H9 (cell line): ENCODE measurements at regions not wholly inside any gene's neighbourhood (a gene's known extent, or its start where the extent isn't known, plus 50 kb on each side); places are given as distances from the start of the nearest gene placed in this dataset.

Experiments
- DNase-seq: peaks from one replicate; pipeline ENCODE4 v3.0.0-alpha.2; 2017
- H2AFZ ChIP-seq: one replicate; pipeline ENCODE4 v1.6.1; 2013; ENCODE audit warnings: mild to moderate bottlenecking, low read length, control low read depth, moderate library complexity
- H2AK5ac ChIP-seq: 2 replicates; pipeline ENCODE4 v1.6.1; 2013; ENCODE audit warnings: low read length, control low read depth, mixed read lengths; ENCODE audit not compliant: insufficient read length
- H2BK120ac ChIP-seq: one replicate; pipeline ENCODE4 v1.6.1; 2013; ENCODE audit warnings: low read depth, mild to moderate bottlenecking, low read length, control low read depth, inconsistent platforms; ENCODE audit not compliant: poor library complexity, severe bottlenecking
- H2BK12ac ChIP-seq: 2 replicates; pipeline ENCODE4 v1.6.1; 2013; ENCODE audit warnings: low read length, control low read depth, mixed read lengths, low read depth; ENCODE audit not compliant: insufficient read length
- H2BK15ac ChIP-seq: 2 replicates; pipeline ENCODE4 v1.6.1; 2013; ENCODE audit warnings: low read depth, low read length, control low read depth
- H2BK20ac ChIP-seq: one replicate; pipeline ENCODE4 v1.6.1; 2013; ENCODE audit warnings: low read depth, mild to moderate bottlenecking, low read length, control low read depth, inconsistent platforms; ENCODE audit not compliant: poor library complexity, severe bottlenecking
- H2BK5ac ChIP-seq: 2 replicates; pipeline ENCODE4 v1.6.1; 2013; ENCODE audit warnings: low read length, control low read depth, mixed read lengths; ENCODE audit not compliant: insufficient read length
- H3K14ac ChIP-seq: 2 replicates; pipeline ENCODE4 v1.6.1; 2013; ENCODE audit warnings: low read length, control low read depth; ENCODE audit not compliant: insufficient read depth
- H3K18ac ChIP-seq: 2 replicates; pipeline ENCODE4 v1.6.1; 2013; ENCODE audit warnings: low read depth, mild to moderate bottlenecking, mixed read lengths, low read length, control low read depth; ENCODE audit not compliant: insufficient read length
- H3K23ac ChIP-seq: 2 replicates; pipeline ENCODE4 v1.6.1; 2013; ENCODE audit warnings: low read length, control low read depth, mixed read lengths, low read depth; ENCODE audit not compliant: insufficient read length
- H3K23me2 ChIP-seq: 2 replicates; pipeline ENCODE4 v1.6.1; 2013; ENCODE audit warnings: low read depth, mild to moderate bottlenecking, mixed read lengths, low read length, control low read depth; ENCODE audit not compliant: insufficient read length, poor library complexity, severe bottlenecking
- H3K27ac ChIP-seq: 2 replicates; pipeline ENCODE4 v1.5.1; 2013; ENCODE audit warnings: low read length, control low read depth, mixed read lengths, low read depth; ENCODE audit not compliant: insufficient read length
- H3K27me3 ChIP-seq: 2 replicates; pipeline ENCODE4 v1.6.1; 2013; ENCODE audit warnings: low read length, control low read depth, inconsistent platforms; ENCODE audit not compliant: insufficient read depth
- H3K4ac ChIP-seq: 2 replicates; pipeline ENCODE4 v1.6.1; 2013; ENCODE audit warnings: low read depth, mild to moderate bottlenecking, control low read depth, inconsistent platforms, low read length, moderate library complexity
- H3K4me1 ChIP-seq: 2 replicates; pipeline ENCODE4 v1.6.1; 2013; ENCODE audit warnings: low read length, control low read depth, inconsistent platforms; ENCODE audit not compliant: insufficient read depth
- H3K4me2 ChIP-seq: 2 replicates; pipeline ENCODE4 v1.6.1; 2013; ENCODE audit warnings: low read length, control low read depth, mixed read lengths; ENCODE audit not compliant: insufficient read length, insufficient read depth
- H3K56ac ChIP-seq: 2 replicates; pipeline ENCODE4 v1.6.1; 2013; ENCODE audit warnings: low read depth, mild to moderate bottlenecking, mixed read lengths, low read length, control low read depth; ENCODE audit not compliant: insufficient read length
- H3K79me1 ChIP-seq: 2 replicates; pipeline ENCODE4 v1.6.1; 2013; ENCODE audit warnings: low read depth, mild to moderate bottlenecking, moderate library complexity, low read length, control low read depth, inconsistent platforms; ENCODE audit not compliant: insufficient read depth, poor library complexity, severe bottlenecking
- H3K79me2 ChIP-seq: 2 replicates; pipeline ENCODE4 v1.6.1; 2013; ENCODE audit warnings: low read length, control low read depth, inconsistent platforms; ENCODE audit not compliant: insufficient read depth
- H3K9ac ChIP-seq: 2 replicates; pipeline ENCODE4 v1.6.1; 2013; ENCODE audit warnings: low read length, control low read depth, mixed read lengths; ENCODE audit not compliant: insufficient read length; ENCODE audit errors: extremely low read depth
- H3K9me3 ChIP-seq: one replicate; pipeline ENCODE4 v1.6.1; 2013; ENCODE audit warnings: low read depth, low read length, inconsistent platforms; ENCODE audit not compliant: control insufficient read depth
- H3T11ph ChIP-seq: one replicate; pipeline ENCODE4 v1.6.1; 2013; ENCODE audit warnings: mild to moderate bottlenecking, low read length, control low read depth, inconsistent platforms
- H4K20me1 ChIP-seq: one replicate; pipeline ENCODE4 v1.6.1; 2013; ENCODE audit not compliant: control insufficient read depth, insufficient read length, insufficient read depth
- H4K5ac ChIP-seq: 2 replicates; pipeline ENCODE4 v1.6.1; 2013; ENCODE audit warnings: low read depth, mild to moderate bottlenecking, mixed read lengths, low read length, control low read depth; ENCODE audit not compliant: insufficient read length
- H4K8ac ChIP-seq: replicated peaks from 2 replicates; pipeline ENCODE4 v1.6.1; 2013; ENCODE audit warnings: low read length, control low read depth, mixed read lengths, low read depth; ENCODE audit not compliant: insufficient read length
- H4K91ac ChIP-seq: 2 replicates; pipeline ENCODE4 v1.6.1; 2013; ENCODE audit warnings: low read depth, mild to moderate bottlenecking, moderate library complexity, mixed read lengths, low read length, control low read depth; ENCODE audit not compliant: insufficient read length
- H3K27ac Mint-ChIP-seq, 3 experiments: 2 replicates in 2 of 3; 3 replicates in 1 of 3; pipeline ENCODE4 v1.8.0; 2020 to 2021; ENCODE audit warnings: mixed read lengths in 3 of 3, mild to moderate bottlenecking in 1 of 3, moderate library complexity in 1 of 3
- H3K27me3 Mint-ChIP-seq: 2 replicates; pipeline ENCODE4 v1.8.0; 2021; ENCODE audit warnings: low read depth, mild to moderate bottlenecking, moderate library complexity, mixed read lengths
- H3K36me3 Mint-ChIP-seq, 3 experiments: 2 replicates in 2 of 3; 3 replicates in 1 of 3; pipeline ENCODE4 v1.8.0; 2020 to 2021; ENCODE audit warnings: low read depth in 3 of 3, mixed read lengths in 3 of 3; ENCODE audit not compliant: insufficient read depth in 1 of 3
- H3K4me1 Mint-ChIP-seq, 2 experiments: 2 replicates each; pipeline ENCODE4 v1.8.0; 2020; ENCODE audit warnings: mixed read lengths in 2 of 2
- H3K4me3 Mint-ChIP-seq, 2 experiments: 2 replicates in 1 of 2; 3 replicates in 1 of 2; pipeline ENCODE4 v1.8.0; 2020 to 2021; ENCODE audit warnings: mild to moderate bottlenecking in 2 of 2, mixed read lengths in 2 of 2, moderate library complexity in 1 of 2
- H3K9me3 Mint-ChIP-seq, 2 experiments: 2 replicates in 1 of 2; 3 replicates in 1 of 2; pipeline ENCODE4 v1.8.0; 2020; ENCODE audit warnings: mild to moderate bottlenecking in 2 of 2, mixed read lengths in 2 of 2, moderate library complexity in 1 of 2
- WGBS: extraction: QIAGEN DNeasy Blood & Tissue Kit; methylation state at CpG from one replicate; pipeline ENCODE4 v1.1.7; 2013; ENCODE audit warnings: missing lambda C conversion rate, low lambda C conversion rate, mixed read lengths; ENCODE audit not compliant: insufficient read length; ENCODE audit errors: extremely low coverage; 5-methylcytosine and 5-hydroxymethylcytosine counted together
- TF ChIP-seq, protein P1 (sequence below): fragments of 200-600 bp; sonication (generic); conservative IDR thresholded peaks from 3 replicates; pipeline ENCODE4 v1.8.0; 2021; ENCODE audit warnings: antibody characterized with exemption, mild to moderate bottlenecking

DNA sequence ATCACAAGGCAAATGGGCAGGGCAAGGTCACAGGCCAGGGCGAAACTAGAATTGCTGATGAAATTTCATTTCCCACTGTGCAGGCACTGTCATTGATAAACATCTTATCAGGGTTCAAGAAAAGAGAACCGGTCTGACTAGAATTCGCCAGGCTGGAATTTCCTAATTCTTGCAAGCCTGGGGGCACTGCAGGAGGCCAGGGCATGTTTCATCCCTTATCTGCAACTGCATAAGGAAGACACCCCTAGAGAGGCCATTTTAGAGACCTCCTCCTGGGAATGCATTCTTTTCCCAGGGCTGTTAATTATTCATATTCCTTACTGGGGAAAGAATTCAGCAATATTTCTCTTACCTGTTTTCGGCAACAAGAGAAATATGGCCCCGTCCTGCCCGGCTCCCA is 266.2 kb upstream of the CYLC2 start:
- Histone ChIP-seq H3K4me2 (no peak overlapping the region), H2BK5ac (no peak overlapping the region), H2AK5ac (no peak overlapping the region), H3K27ac (no peak overlapping the region), H3K79me1 (no peaks in the 10 kb centered on the region), H3K23me2 (no peaks in the 10 kb centered on the region), H2BK120ac (no peak overlapping the region), H3K27me3 (no peaks in the 10 kb centered on the region), H2AFZ (no peak overlapping the region), H4K91ac (no peak overlapping the region), H4K5ac (no peak overlapping the region), H3K79me2 (no peaks in the 10 kb centered on the region), H3K9ac (no peak overlapping the region), H4K8ac (no peak overlapping the region), H4K20me1 (no peaks in the 10 kb centered on the region), H2BK15ac (no peak overlapping the region), H3K56ac (no peak overlapping the region), H3K9me3 (no peaks in the 10 kb centered on the region), H2BK12ac (no peak overlapping the region), H2BK20ac (no peak overlapping the region), H3K14ac (no peak overlapping the region), H3K4ac (no peak overlapping the region), H3K4me1 (no peaks in the 10 kb centered on the region), H3K18ac (no peak overlapping the region), H3T11ph (no peak overlapping the region), H3K23ac (no peak overlapping the region)
- no CpG with 5 or more reads among the region's 6 CpGs for WGBS
- H3K4me3 Mint-ChIP-seq: no peak overlapping the region
- H3K36me3 Mint-ChIP-seq: peaks cover 15 to 26% (median 15%) of the 10 kb centered on the region in 3 experiments
- no peaks in the 10 kb centered on the region for H3K27me3 Mint-ChIP-seq
- no peaks in the 10 kb centered on the region for H3K4me1 Mint-ChIP-seq
- DNase-seq: no peak
- peak overlapping the region in 1 of 3 experiments; percentile 60; a peak in 2 of 7 replicates for H3K27ac Mint-ChIP-seq
- TF ChIP-seq, protein P1, sequence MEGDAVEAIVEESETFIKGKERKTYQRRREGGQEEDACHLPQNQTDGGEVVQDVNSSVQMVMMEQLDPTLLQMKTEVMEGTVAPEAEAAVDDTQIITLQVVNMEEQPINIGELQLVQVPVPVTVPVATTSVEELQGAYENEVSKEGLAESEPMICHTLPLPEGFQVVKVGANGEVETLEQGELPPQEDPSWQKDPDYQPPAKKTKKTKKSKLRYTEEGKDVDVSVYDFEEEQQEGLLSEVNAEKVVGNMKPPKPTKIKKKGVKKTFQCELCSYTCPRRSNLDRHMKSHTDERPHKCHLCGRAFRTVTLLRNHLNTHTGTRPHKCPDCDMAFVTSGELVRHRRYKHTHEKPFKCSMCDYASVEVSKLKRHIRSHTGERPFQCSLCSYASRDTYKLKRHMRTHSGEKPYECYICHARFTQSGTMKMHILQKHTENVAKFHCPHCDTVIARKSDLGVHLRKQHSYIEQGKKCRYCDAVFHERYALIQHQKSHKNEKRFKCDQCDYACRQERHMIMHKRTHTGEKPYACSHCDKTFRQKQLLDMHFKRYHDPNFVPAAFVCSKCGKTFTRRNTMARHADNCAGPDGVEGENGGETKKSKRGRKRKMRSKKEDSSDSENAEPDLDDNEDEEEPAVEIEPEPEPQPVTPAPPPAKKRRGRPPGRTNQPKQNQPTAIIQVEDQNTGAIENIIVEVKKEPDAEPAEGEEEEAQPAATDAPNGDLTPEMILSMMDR: no peak
- peaks cover 15 to 27% of the 10 kb centered on the region in 2 experiments for H3K9me3 Mint-ChIP-seq
